HFFc6 (cell line): ENCODE measurements at regions not wholly inside any gene's neighbourhood (a gene's known extent, or its start where the extent isn't known, plus 50 kb on each side); places are given as distances from the start of the nearest gene placed in this dataset.

Experiments used
- DNase-seq: peaks from one replicate; pipeline ENCODE4 v3.0.0-alpha.2; 2018
- H3K27ac Mint-ChIP-seq: 2 replicates; pipeline ENCODE4 v1.8.0; 2020; ENCODE audit warnings: mild to moderate bottlenecking, mixed read lengths
- H3K27me3 Mint-ChIP-seq: 2 replicates; pipeline ENCODE4 v1.8.0; 2021; ENCODE audit warnings: mild to moderate bottlenecking, moderate library complexity, mixed read lengths; ENCODE audit not compliant: insufficient read depth
- H3K36me3 Mint-ChIP-seq: 2 replicates; pipeline ENCODE4 v1.8.0; 2021; ENCODE audit warnings: low read depth, mixed read lengths
- H3K4me1 Mint-ChIP-seq: 2 replicates; pipeline ENCODE4 v1.8.0; 2020; ENCODE audit warnings: low read depth, mixed read lengths
- H3K4me3 Mint-ChIP-seq: 2 replicates; pipeline ENCODE4 v1.8.0; 2020; ENCODE audit warnings: mild to moderate bottlenecking, moderate library complexity, mixed read lengths
- H3K9me3 Mint-ChIP-seq: 2 replicates; pipeline ENCODE4 v1.8.0; 2020; ENCODE audit warnings: mild to moderate bottlenecking, mixed read lengths
- CTCF ChIP-seq: fragments of 200-600 bp; sonication (generic); IDR thresholded peaks from 2 replicates; pipeline ENCODE4 v1.5.0; 2021; ENCODE audit warnings: antibody characterized with exemption, mild to moderate bottlenecking

GRCh38 chr14:81655423-81656314 lies 122.0 kb upstream of the SEL1L start:
- Mint-ChIP-seq H3K9me3 (peaks cover 53% of the 10 kb centered on the region), H3K36me3 (no peaks in the 10 kb centered on the region; the same call in 1 of the 2 replicates), H3K27me3 (no peaks in the 10 kb centered on the region; the same call in 1 of the 2 replicates), H3K4me3 (no peak overlapping the region), H3K27ac (no peak overlapping the region), H3K4me1 (no peaks in the 10 kb centered on the region)
- DNase-seq = no peak
- TF ChIP-seq CTCF = no peak

GRCh38 chr14:81656811-81657210 lies 123.2 kb upstream of the SEL1L start:
- H3K9me3 Mint-ChIP-seq = peaks cover 63% of the 10 kb centered on the region
- H3K27ac Mint-ChIP-seq = no peak overlapping the region
- no peak overlapping the region for H3K4me3 Mint-ChIP-seq
- TF ChIP-seq CTCF = no peak
- H3K27me3 Mint-ChIP-seq = no peaks in the 10 kb centered on the region; the same call in 1 of the 2 replicates
- no peaks in the 10 kb centered on the region for H3K4me1 Mint-ChIP-seq
- no peak for DNase-seq
- H3K36me3 Mint-ChIP-seq = no peaks in the 10 kb centered on the region; the same call in 1 of the 2 replicates

- Mint-ChIP-seq H3K27ac (no peak overlapping the region), H3K4me3 (no peak overlapping the region), H3K36me3 (no peaks in the 10 kb centered on the region; the same call in 1 of the 2 replicates), H3K4me1 (no peaks in the 10 kb centered on the region), H3K27me3 (no peaks in the 10 kb centered on the region; the same call in 1 of the 2 replicates), H3K9me3 (peaks cover 52% of the 10 kb centered on the region)
- TF ChIP-seq CTCF = no peak
- DNase-seq = no peak
Measured at GRCh38 chr14:81662066-81662465, 128.4 kb upstream of the SEL1L start.

- Mint-ChIP-seq H3K4me1 (no peaks in the 10 kb centered on the region), H3K4me3 (no peak overlapping the region), H3K27ac (no peak overlapping the region), H3K27me3 (no peaks in the 10 kb centered on the region; the same call in 1 of the 2 replicates), H3K36me3 (peaks cover 4% of the 10 kb centered on the region; the same call in 1 of the 2 replicates), H3K9me3 (peaks cover 52% of the 10 kb centered on the region)
- no peak for DNase-seq
- no peak for TF ChIP-seq CTCF
Measured at GRCh38 chr14:81662570-81663197, 129.0 kb upstream of the SEL1L start.

GRCh38 chr14:81668626-81669274 lies 135.1 kb upstream of the SEL1L start:
- TF ChIP-seq CTCF = no peak
- no peak overlapping the region for H3K27ac Mint-ChIP-seq
- peaks cover 21% of the 10 kb centered on the region for H3K9me3 Mint-ChIP-seq
- peaks cover 6% of the 10 kb centered on the region; the same call in 1 of the 2 replicates for H3K36me3 Mint-ChIP-seq
- H3K4me1 Mint-ChIP-seq = no peaks in the 10 kb centered on the region
- no peak overlapping the region for H3K4me3 Mint-ChIP-seq
- no peaks in the 10 kb centered on the region for H3K27me3 Mint-ChIP-seq
- no peak for DNase-seq
